Chondrocyte (in vitro differentiated cells): ENCODE measurements at regions not wholly inside any gene's neighbourhood (a gene's known extent, or its start where the extent isn't known, plus 50 kb on each side); places are given as distances from the start of the nearest gene placed in this dataset.

Source experiments
- DNase-seq: peaks from one replicate; pipeline ENCODE4 v3.0.0; 2021; ENCODE audit warnings: mixed read lengths, low spot score
- H3K27ac Mint-ChIP-seq: one replicate; pipeline ENCODE4 v1.8.0; 2021; ENCODE audit warnings: mild to moderate bottlenecking, moderate library complexity, mixed read lengths; ENCODE audit not compliant: unreplicated experiment
- H3K27me3 Mint-ChIP-seq: 2 replicates; pipeline ENCODE4 v1.8.0; 2021; ENCODE audit warnings: low read depth, mixed read lengths
- H3K36me3 Mint-ChIP-seq: 2 replicates; pipeline ENCODE4 v1.8.0; 2021; ENCODE audit warnings: low read depth, mixed read lengths
- H3K4me1 Mint-ChIP-seq: 2 replicates; pipeline ENCODE4 v1.8.0; 2021; ENCODE audit warnings: low read depth, mild to moderate bottlenecking, mixed read lengths
- H3K4me3 Mint-ChIP-seq: one replicate; pipeline ENCODE4 v1.8.0; 2021; ENCODE audit warnings: mild to moderate bottlenecking, moderate library complexity, mixed read lengths; ENCODE audit not compliant: unreplicated experiment
- H3K9me3 Mint-ChIP-seq: 2 replicates; pipeline ENCODE4 v1.8.0; 2021; ENCODE audit warnings: low read depth, mixed read lengths
- TF ChIP-seq, protein P1 (sequence below): fragments of 200-600 bp; sonication (generic); IDR thresholded peaks from 2 replicates; pipeline ENCODE4 v1.5.0; 2021; ENCODE audit warnings: antibody characterized with exemption, mild to moderate bottlenecking, moderate library complexity

DNA sequence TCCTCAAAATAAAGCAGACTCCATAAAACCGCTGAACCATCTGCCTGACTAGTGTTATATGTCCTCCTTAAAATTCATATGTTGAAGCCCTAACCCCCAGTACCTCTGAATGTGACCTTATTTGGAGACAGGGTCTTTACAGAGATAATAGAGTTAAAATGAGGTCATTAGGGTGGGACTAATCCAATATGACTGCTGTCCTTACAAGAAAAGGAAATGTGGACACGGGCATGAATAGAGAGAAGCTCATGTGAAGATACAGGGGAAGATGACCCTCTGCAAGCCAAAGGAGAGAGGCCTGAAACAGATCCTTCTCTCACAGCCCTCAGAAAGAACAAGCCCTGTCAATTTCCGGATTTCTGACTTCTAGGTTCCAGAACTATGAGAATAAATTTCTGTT, 82.0 kb upstream of the KLHL13 start:
- Mint-ChIP-seq H3K36me3 (no peaks in the 10 kb centered on the region), H3K4me3 (no peak overlapping the region), H3K27ac (no peak overlapping the region), H3K9me3 (peaks cover 4% of the 10 kb centered on the region), H3K4me1 (no peaks in the 10 kb centered on the region), H3K27me3 (peaks cover 9% of the 10 kb centered on the region)
- no peak for DNase-seq
- TF ChIP-seq, protein P1, sequence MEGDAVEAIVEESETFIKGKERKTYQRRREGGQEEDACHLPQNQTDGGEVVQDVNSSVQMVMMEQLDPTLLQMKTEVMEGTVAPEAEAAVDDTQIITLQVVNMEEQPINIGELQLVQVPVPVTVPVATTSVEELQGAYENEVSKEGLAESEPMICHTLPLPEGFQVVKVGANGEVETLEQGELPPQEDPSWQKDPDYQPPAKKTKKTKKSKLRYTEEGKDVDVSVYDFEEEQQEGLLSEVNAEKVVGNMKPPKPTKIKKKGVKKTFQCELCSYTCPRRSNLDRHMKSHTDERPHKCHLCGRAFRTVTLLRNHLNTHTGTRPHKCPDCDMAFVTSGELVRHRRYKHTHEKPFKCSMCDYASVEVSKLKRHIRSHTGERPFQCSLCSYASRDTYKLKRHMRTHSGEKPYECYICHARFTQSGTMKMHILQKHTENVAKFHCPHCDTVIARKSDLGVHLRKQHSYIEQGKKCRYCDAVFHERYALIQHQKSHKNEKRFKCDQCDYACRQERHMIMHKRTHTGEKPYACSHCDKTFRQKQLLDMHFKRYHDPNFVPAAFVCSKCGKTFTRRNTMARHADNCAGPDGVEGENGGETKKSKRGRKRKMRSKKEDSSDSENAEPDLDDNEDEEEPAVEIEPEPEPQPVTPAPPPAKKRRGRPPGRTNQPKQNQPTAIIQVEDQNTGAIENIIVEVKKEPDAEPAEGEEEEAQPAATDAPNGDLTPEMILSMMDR: no peak

DNA sequence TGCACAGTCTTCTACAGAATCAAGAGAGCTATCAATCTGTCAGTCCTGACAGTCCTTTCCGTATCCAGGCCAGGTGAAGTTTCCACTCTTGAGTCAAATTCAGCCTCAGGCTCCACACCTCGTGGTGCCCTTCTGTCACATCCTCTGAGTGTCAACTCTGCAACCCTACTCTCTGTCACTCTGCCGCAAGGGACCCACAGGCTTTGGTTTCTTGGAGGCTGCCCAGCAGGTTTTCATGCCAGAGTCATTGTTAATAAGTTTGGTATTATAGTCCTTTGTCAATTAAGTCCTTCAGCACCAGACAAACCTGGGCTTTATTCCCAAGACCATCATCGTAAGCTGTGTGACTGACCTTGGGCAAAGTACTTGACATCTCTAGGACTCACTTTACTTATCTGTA, 83.4 kb upstream of the KLHL13 start:
- Mint-ChIP-seq H3K4me1 (no peaks in the 10 kb centered on the region), H3K4me3 (no peak overlapping the region), H3K36me3 (no peaks in the 10 kb centered on the region), H3K27me3 (peaks cover 9% of the 10 kb centered on the region), H3K9me3 (peaks cover 4% of the 10 kb centered on the region), H3K27ac (no peak overlapping the region)
- TF ChIP-seq, protein P1: no peak
- DNase-seq: no peak

DNA sequence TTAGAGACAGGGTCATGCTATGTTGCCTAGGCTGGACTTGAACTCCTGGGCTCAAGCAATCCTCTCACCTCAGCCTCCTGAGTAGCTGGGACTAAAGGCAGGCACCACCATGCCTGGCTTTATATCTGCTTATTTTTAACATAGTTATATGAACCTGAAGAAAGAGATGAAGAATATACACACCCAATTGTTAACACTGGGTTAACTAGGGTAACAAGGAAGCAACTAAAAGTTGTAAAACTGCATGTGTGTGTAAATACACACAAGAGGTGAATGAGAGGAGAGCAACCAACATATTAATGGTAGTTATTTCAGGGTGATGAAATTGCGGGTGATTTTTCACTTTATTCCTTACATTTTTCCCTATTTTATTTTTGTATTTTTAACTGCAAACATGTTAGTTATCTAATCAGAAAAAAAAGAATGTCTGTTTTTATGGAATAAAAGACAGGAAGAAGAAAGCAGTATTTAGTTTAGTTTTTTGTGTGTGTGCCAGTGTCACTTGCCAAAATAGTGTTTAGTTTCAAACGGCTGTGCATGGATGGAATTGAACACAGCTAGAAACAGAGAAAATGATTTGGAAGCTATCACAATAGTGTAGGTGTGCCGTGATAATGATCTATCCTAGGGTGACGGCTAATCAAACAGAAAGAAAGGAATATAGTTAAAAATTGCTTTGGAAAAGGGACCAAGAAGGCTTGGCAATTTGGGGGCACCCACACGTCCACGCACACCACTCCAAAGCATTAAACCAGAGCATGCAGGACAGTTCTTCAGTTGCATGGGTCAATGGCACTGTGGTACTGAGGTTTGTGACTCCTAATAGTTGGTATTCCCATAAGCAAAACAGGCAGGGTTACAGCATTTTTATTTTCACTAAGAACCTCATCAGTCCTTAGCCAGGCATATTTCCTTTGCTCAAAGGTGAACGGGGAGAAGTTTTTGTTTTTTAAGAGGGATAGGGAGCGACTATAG, 89.1 kb upstream of the KLHL13 start:
- Mint-ChIP-seq H3K4me3 (no peak overlapping the region), H3K27ac (no peak overlapping the region), H3K9me3 (peaks cover 4% of the 10 kb centered on the region), H3K4me1 (no peaks in the 10 kb centered on the region), H3K27me3 (peaks cover 2% of the 10 kb centered on the region), H3K36me3 (no peaks in the 10 kb centered on the region)
- TF ChIP-seq, protein P1: no peak
- DNase-seq: no peak

DNA sequence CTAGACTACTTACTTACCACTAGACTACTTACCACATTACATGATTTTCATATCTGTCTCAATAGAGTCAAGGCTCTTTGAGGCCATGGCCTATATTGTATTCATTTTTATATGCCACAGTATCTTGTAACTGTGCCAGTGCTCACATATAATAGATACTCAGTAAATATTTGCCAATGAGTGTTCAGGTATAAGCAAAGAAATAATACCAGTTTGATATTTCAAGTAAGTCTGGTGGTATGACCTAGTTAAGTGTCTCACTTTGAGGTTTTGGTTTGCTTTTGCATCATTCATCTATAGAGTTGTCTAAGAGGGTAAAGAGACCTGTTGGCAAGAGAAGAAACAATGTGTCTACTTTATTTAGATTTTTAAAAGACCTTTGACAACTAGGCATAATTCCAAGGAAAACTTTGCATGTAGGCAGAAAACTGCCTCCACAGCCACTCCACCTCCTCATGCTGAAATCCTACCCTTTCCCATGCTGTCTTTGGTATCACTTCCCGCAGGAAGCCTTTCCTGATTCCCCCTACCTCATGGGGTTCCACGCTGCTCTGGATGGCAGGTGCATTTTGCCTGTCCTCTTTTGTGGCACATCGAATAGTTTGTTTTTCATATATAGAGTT, 91.3 kb upstream of the KLHL13 start:
- H3K9me3 Mint-ChIP-seq: no peaks in the 10 kb centered on the region
- TF ChIP-seq, protein P1: no peak
- DNase-seq: no peak
- peaks cover 4% of the 10 kb centered on the region for H3K27me3 Mint-ChIP-seq
- H3K27ac Mint-ChIP-seq: no peak overlapping the region
- no peaks in the 10 kb centered on the region for H3K36me3 Mint-ChIP-seq
- no peak overlapping the region for H3K4me3 Mint-ChIP-seq
- H3K4me1 Mint-ChIP-seq: no peaks in the 10 kb centered on the region

DNA sequence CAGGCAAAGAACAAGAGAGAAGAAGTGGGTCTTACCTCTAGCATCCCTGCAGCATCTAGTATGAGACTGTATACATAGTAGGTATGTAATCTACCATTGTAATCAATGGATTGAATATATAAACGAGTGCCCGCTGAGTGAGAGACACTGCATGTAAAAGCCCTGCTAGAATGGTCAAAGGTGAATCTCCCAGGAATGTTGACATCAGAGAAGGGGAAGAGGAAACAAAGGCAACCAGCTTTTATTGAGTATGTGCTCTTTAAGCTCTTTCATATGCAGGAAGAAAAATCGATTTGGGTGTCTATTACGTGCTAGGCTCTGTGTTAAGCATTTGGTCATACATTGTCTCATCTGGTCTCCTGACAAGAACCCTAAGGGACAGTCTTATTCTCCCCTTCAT, 91.9 kb upstream of the KLHL13 start:
- Mint-ChIP-seq H3K4me1 (no peaks in the 10 kb centered on the region), H3K27ac (no peak overlapping the region), H3K27me3 (peaks cover 4% of the 10 kb centered on the region), H3K4me3 (no peak overlapping the region), H3K36me3 (no peaks in the 10 kb centered on the region), H3K9me3 (no peaks in the 10 kb centered on the region)
- TF ChIP-seq, protein P1: no peak
- DNase-seq: no peak
